CD4-positive, alpha-beta T cell treated with Interleukin-12 subunit alpha and Interleukin-12 subunit beta, for 1 hour (primary cell): ENCODE measurements at regions not wholly inside any gene's neighbourhood (a gene's known extent, or its start where the extent isn't known, plus 50 kb on each side); places are given as distances from the start of the nearest gene placed in this dataset.
"Not testable (repeated sequence)": the region's sequence is repeated elsewhere in the genome, so short reads cannot be mapped to it uniquely, and the experiment has no call there.

Source experiments
- DNase-seq: peaks from one replicate; pipeline ENCODE4 v3.0.0-alpha.2; 2020

DNA sequence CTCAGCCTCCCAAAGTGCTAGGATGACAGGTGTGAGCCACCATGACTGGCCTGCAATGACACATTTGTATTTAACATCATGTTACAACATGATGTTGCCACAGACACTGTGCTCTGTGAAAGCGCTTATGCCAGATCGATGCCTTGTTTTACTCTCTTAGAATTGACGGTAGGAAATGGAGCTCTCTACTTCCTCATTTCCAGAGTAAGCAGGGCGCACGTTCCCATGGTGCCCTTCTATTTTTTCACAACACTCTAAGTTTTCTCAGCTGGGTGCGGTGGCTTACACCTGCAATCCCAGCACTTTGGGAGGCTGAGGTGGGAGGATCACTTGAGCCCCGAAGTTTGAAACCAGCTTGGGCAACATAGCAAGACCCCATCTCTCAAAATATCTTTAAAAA lies 60.7 kb upstream of the DHRSX start:
- DNase-seq = no peak

DNA sequence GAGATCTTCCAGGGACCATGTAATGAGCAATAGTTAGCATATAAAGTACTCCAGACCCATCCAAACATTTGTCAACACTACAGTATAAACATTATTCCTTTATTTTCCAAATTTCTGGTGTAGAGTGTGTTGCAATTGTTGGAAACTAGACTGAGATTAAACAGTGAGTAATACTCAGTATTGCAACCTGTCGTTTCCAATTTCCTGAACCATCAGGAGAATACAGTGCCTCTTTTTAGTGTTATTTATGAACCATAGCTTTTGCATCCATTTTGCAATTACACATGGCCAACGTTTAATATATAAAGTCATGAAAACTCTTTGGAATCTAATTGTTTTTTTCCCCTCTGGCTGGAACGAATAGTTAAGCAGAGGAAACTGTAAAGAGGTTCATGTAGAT lies 58.3 kb upstream of the DHRSX start:
- DNase-seq = no peak

DNA sequence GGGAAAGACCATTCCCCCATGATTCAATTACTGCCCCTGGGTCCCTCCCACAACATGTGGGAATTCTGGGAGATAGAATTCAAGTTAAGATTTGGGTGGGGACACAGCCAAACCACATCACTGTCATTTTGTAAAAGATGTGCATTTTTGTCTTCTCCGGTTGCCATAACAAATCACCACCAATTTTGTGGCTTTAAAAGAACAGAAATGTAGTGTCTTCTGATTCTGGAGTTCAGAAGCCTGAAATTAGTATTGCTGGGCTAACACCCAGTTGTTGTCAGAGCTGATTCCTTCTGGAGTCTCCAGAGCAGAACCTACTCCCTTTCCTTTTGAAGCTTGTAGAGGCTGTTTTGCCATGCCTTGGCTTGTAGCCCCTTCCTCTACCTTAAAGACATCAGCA lies 54.1 kb upstream of the DHRSX start:
- no peak for DNase-seq

DNA sequence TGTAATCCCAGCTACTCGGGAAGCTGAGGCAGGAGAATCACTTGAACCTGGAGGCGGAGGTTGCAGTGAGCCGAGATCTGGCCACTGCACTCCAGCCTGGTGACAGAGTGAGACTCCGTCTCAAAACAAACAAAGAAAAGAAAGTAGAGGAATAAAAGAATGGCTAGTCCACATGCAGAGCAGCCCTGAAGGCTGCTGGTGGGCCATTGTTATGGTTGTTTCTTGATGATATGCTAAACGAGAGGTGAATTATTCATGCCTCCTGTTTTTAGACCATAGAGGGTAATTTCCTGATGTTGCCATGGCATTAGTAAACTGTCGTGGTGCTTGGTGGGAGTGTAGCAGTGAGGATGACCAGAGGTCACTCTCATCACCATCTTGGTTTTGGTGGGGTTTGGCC lies 53.3 kb upstream of the DHRSX start:
- DNase-seq = not testable (repeated sequence)

DNA sequence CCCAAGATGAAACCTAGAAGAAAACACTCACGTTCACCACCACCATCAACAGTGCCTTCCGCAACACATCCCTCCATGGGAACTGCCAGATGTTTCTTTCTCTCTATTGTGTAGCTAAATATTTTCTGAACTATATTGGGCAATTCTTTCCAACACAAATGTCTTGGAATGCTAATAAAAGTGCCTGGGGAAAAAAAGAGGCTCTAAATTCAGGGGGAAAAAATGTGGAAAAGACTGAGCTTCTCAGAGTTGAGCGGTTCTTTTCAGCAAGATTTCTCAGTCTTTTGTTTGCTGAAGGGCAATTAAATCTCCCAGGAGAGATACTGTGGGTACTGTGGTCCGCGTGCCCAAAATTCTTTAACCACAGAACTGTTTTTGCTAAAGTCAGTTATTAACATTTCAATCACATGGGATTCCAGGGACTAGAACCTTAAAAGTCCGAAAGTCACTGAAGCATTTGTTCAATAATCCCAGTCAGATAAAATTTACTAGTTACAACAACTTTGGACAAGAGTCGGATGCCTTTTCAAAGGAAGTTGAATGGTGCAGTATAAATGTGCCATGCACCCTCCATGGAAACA lies 51.9 kb upstream of the DHRSX start:
- no peak for DNase-seq

DNA sequence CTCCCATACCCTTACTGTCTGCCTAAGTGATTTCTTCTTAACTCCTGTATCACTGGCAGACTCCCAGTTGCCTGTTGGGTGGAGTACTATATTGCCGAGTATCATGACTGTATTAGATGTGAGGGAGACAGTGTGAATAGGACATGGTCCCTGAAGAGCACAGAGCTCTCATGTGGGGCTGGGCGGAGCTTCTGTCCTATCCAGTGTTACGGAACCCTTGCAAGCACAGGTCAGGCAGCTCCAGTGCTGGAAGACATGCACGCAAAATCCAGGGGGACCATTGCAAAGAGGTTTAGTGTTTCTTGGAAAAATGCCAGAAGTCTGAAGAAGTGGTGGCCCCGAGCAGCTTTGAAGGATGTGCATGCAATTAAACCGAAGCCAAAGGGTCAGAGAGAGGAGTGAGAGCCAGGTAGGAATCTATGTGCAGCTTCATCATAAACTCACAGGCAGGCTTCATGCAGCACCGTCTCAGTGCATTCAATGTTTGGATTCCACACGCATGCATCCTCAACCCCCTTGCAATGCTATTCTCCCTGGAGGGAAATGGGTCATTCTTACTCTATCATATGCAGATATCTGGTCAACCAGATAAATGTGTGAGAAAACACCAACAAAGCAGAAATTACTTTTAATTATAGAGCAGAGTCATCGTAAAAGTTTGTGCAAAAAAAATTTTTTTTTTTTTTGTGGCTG lies 49.7 kb upstream of the DHRSX start:
- no peak for DNase-seq
